HepG2 (cell line): ENCODE measurements at regions not wholly inside any gene's neighbourhood (a gene's known extent, or its start where the extent isn't known, plus 50 kb on each side); places are given as distances from the start of the nearest gene placed in this dataset.

Experiments used
- BCL6 ChIP-seq: IDR thresholded peaks from 2 replicates; pipeline ENCODE4 v1.6.1; 2016; ENCODE audit warnings: missing genetic modification reagents, missing compliant biosample characterization
- ELF1 ChIP-seq: sonication (generic); formaldehyde crosslinking; IDR thresholded peaks from 2 replicates; pipeline ENCODE4 v1.4.0; 2020; ENCODE audit warnings: missing genetic modification reagents
- KAT7 ChIP-seq: IDR thresholded peaks from 2 replicates; pipeline ENCODE4 v1.6.1; 2018; ENCODE audit warnings: borderline replicate concordance, missing compliant biosample characterization
- SP1 ChIP-seq, 2 experiments: fragments of 450-650 bp in 1 of 2; sonication (generic) in 1 of 2; formaldehyde crosslinking in 1 of 2; IDR thresholded peaks; 2 replicates each; pipeline versions ENCODE4 v1.4.0 to v1.6.1; 2016 to 2020; ENCODE audit warnings: missing genetic modification reagents in 1 of 2
- ZNF558 ChIP-seq: sonication (generic); formaldehyde crosslinking; IDR thresholded peaks from 2 replicates; pipeline ENCODE4 v1.9.0; 2022; ENCODE audit warnings: mild to moderate bottlenecking, missing genetic modification reagents, borderline replicate concordance
- TF ChIP-seq, protein P1 (sequence below): IDR thresholded peaks from 2 replicates; pipeline ENCODE4 v1.6.1; 2012; ENCODE audit warnings: inconsistent platforms
- TF ChIP-seq, protein P2 (sequence below): sonication (generic); formaldehyde crosslinking; IDR thresholded peaks from 2 replicates; pipeline ENCODE4 v1.4.0; 2020; ENCODE audit warnings: missing genetic modification reagents

DNA sequence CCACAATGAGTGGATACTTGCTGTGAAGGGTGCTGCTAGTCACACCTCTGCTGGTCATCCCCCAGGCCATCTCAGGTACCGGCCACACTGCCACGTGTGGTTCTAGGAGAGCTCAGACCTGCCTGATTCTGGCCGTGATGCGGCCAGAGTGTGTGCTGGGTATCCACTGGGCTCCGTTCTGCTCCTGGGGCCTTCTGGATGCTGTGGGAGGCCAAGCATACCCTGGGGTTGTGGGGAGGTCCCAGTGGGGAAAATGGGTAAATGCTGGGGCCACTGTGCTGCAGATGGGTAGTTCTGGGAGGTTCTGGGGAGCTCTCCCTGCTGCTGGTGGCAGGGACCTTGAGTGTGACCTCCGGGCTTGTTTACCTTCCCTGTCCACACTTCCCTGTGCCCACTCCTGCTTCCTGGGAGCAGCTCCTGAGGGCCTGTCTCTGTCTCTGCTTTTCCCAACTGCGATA is 318.4 kb downstream of the GLRX3 start:
- TF ChIP-seq ELF1 (no peak), KAT7 (CRISPR knock-in tag) (no peak), BCL6 (no peak), ZNF558 (CRISPR knock-in tag) (no peak), SP1 (IDR thresholded peaks at IDR 0.05) (no peak), SP1 (CRISPR knock-in tag; IDR thresholded peaks at IDR 0.05) (no peak)
- TF ChIP-seq, protein P1, sequence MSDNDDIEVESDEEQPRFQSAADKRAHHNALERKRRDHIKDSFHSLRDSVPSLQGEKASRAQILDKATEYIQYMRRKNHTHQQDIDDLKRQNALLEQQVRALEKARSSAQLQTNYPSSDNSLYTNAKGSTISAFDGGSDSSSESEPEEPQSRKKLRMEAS = no peak
- TF ChIP-seq, protein P2, sequence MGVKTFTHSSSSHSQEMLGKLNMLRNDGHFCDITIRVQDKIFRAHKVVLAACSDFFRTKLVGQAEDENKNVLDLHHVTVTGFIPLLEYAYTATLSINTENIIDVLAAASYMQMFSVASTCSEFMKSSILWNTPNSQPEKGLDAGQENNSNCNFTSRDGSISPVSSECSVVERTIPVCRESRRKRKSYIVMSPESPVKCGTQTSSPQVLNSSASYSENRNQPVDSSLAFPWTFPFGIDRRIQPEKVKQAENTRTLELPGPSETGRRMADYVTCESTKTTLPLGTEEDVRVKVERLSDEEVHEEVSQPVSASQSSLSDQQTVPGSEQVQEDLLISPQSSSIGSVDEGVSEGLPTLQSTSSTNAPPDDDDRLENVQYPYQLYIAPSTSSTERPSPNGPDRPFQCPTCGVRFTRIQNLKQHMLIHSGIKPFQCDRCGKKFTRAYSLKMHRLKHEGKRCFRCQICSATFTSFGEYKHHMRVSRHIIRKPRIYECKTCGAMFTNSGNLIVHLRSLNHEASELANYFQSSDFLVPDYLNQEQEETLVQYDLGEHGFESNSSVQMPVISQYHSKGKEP = no peak
